GM12878 (cell line): ENCODE measurements at regions not wholly inside any gene's neighbourhood (a gene's known extent, or its start where the extent isn't known, plus 50 kb on each side); places are given as distances from the start of the nearest gene placed in this dataset.

Source experiments
- BHLHE40 ChIP-seq, 2 experiments: fragments of 450-650 bp in 1 of 2; IDR thresholded peaks; 2 replicates each; pipeline ENCODE4 v1.6.1; 2011 to 2017; ENCODE audit warnings: low read depth in 2 of 2, borderline replicate concordance in 1 of 2, improper control_type of control experiment in 1 of 2, low read length in 1 of 2, mild to moderate bottlenecking in 1 of 2
- CTCF ChIP-seq, 3 experiments: IDR thresholded peaks in 2 of 3; conservative IDR thresholded peaks in 1 of 3; 2 replicates each; pipeline ENCODE4 v1.5.1; 2011; ENCODE audit warnings: low read depth in 3 of 3, low read length in 3 of 3, mild to moderate bottlenecking in 3 of 3, control low read depth in 2 of 3, moderate library complexity in 2 of 3, inconsistent platforms in 1 of 3, mixed read lengths in 1 of 3; ENCODE audit not compliant: control insufficient read depth in 2 of 3, insufficient read depth in 1 of 3; ENCODE audit errors: extremely low read depth in 1 of 3
- E2F4 ChIP-seq: IDR thresholded peaks from 2 replicates; pipeline ENCODE4 v1.6.1; 2012; ENCODE audit warnings: low read depth, low read length, improper control_type of control experiment
- E4F1 ChIP-seq: fragments of 450-650 bp; IDR thresholded peaks from 2 replicates; pipeline ENCODE4 v1.6.1; 2018; ENCODE audit warnings: borderline replicate concordance, mild to moderate bottlenecking; ENCODE audit not compliant: partially characterized antibody
- FOS ChIP-seq: IDR thresholded peaks from 3 replicates; pipeline ENCODE4 v1.6.1; 2011; ENCODE audit warnings: borderline replicate concordance; ENCODE audit not compliant: insufficient read length; ENCODE audit errors: extremely low read depth
- JUND ChIP-seq: IDR thresholded peaks from 2 replicates; pipeline ENCODE4 v1.6.1; 2012; ENCODE audit warnings: low read depth, mild to moderate bottlenecking, low read length, improper control_type of control experiment, moderate library complexity
- RAD21 ChIP-seq: IDR thresholded peaks from 2 replicates; pipeline ENCODE4 v1.6.1; 2011; ENCODE audit warnings: mild to moderate bottlenecking, low read depth, low read length, moderate library complexity; ENCODE audit not compliant: insufficient read depth
- SIN3A ChIP-seq: IDR thresholded peaks from 2 replicates; pipeline ENCODE4 v1.6.1; 2012; ENCODE audit warnings: low read depth, low read length, improper control_type of control experiment
- SP1 ChIP-seq: IDR thresholded peaks from one replicate; pipeline ENCODE4 v1.6.1; 2011; ENCODE audit warnings: low read depth, low read length
- TBL1XR1 ChIP-seq: IDR thresholded peaks from 2 replicates; pipeline ENCODE4 v1.6.1; 2012; ENCODE audit warnings: low read depth, low read length, improper control_type of control experiment
- TCF7 ChIP-seq: IDR thresholded peaks from 2 replicates; pipeline ENCODE4 v1.6.1; 2014; ENCODE audit warnings: antibody characterized with exemption, borderline replicate concordance
- USF1 ChIP-seq: IDR thresholded peaks from 2 replicates; pipeline ENCODE4 v1.6.1; 2011; ENCODE audit warnings: borderline replicate concordance, low read depth, mild to moderate bottlenecking, moderate library complexity, mixed read lengths, low read length; ENCODE audit not compliant: insufficient read depth; ENCODE audit errors: extremely low read length
- YY1 ChIP-seq: IDR thresholded peaks from 2 replicates; pipeline ENCODE4 v1.6.1; 2011; ENCODE audit warnings: low read depth, mild to moderate bottlenecking, low read length

GRCh38 chr18:2180586-2180985 lies 390.7 kb downstream of the METTL4 start:
- TF ChIP-seq E4F1 (no peak), TCF7 (no peak), CTCF (IDR thresholded peaks at IDR 0.05 in 2 of 3, conservative IDR thresholded peaks at IDR 0.05 in 1 of 3; ENCODE audit: control insufficient read depth in 2 of 3, extremely low read depth in 1 of 3, insufficient read depth in 1 of 3, low read depth in 3 of 3, low read length in 3 of 3) (no peak), TBL1XR1 (no peak), RAD21 (no peak), FOS (no peak), JUND (no peak), YY1 (no peak), SP1 (no peak), E2F4 (no peak), SIN3A (no peak), USF1 (no peak), BHLHE40 (IDR thresholded peaks at IDR 0.05; ENCODE audit: borderline replicate concordance in 1 of 2, low read depth in 2 of 2, low read length in 1 of 2) (no peak)
